ENCODE measurements at regions not wholly inside any gene's neighbourhood (a gene's known extent, or its start where the extent isn't known, plus 50 kb on each side); places are given as distances from the start of the nearest gene placed in this dataset.

GRCh38 chr9:100639854-100640253, 62.0 kb downstream of the CAVIN4 start:
- TF ChIP-seq SPI1 (IDR thresholded peaks at IDR 0.05; ENCODE audit: borderline replicate concordance, low read depth, low read length), result no peak
- TF ChIP-seq CTCF (IDR thresholded peaks at IDR 0.05 in 2 of 3, conservative IDR thresholded peaks at IDR 0.05 in 1 of 3; ENCODE audit: insufficient read depth in 2 of 3, low read depth in 1 of 3, low read length in 3 of 3), result no peak
- no peak for TF ChIP-seq SP1 (CRISPR knock-in tag; IDR thresholded peaks at IDR 0.05)
- no peak for TF ChIP-seq THRA (IDR thresholded peaks at IDR 0.05)
- no peak for TF ChIP-seq MYBL2 (IDR thresholded peaks at IDR 0.05; ENCODE audit: low read depth)
- TF ChIP-seq MYBL2 (CRISPR knock-in tag; IDR thresholded peaks at IDR 0.05; ENCODE audit: borderline replicate concordance), result no peak
- TF ChIP-seq CHD2 (IDR thresholded peaks at IDR 0.05; ENCODE audit: low read depth, low read length), result no peak
- no peak for TF ChIP-seq SMAD4 (CRISPR knock-in tag; conservative IDR thresholded peaks at IDR 0.05)
- TF ChIP-seq REST (IDR thresholded peaks at IDR 0.05; ENCODE audit: borderline replicate concordance), result no peak
- TF ChIP-seq REST (CRISPR knock-in tag; IDR thresholded peaks at IDR 0.05; ENCODE audit: low read depth), result no peak
